ENCODE measurements at regions not wholly inside any gene's neighbourhood (a gene's known extent, or its start where the extent isn't known, plus 50 kb on each side); places are given as distances from the start of the nearest gene placed in this dataset.
"Not testable (repeated sequence)": the region's sequence is repeated elsewhere in the genome, so short reads cannot be mapped to it uniquely, and the experiment has no call there.

DNA sequence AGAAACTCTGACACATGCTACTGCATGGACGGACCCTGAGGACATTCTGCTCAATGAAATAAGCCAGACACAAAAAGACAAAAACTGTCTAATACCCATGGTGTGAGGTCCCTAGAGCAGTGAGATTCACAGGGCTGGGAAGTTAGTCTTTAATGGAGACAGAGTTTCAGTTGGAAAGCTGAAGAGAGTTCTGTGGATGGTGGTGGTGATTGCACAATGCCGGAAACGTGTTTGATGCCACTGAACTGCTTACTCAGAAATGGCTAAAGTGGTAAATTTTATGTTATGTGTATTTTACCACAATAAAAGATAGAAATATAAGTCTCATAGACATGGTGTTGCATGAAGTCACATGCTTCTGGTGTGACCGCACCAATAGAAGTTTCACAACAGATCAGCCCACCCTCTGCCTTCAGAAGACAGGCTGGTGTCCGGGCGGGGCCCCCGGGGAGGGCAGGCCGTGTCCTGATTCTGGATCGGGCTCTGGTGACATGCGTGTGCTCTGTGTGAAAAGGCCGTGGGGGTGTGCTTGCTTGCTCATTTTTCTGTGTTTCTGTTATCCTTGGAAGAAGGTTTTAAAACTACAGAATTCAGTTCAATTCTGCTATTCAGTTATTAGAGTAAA, 108.5 kb upstream of the ZNF469 start:
- DNase-seq = not testable (repeated sequence)

GRCh38 chr16:88274847-88275246, 107.9 kb upstream of the ZNF469 start:
- no peak for DNase-seq

- not testable (repeated sequence) for DNase-seq
These were observed 107.2 kb upstream of the ZNF469 start for GRCh38 chr16:88275336-88276122.

DNA sequence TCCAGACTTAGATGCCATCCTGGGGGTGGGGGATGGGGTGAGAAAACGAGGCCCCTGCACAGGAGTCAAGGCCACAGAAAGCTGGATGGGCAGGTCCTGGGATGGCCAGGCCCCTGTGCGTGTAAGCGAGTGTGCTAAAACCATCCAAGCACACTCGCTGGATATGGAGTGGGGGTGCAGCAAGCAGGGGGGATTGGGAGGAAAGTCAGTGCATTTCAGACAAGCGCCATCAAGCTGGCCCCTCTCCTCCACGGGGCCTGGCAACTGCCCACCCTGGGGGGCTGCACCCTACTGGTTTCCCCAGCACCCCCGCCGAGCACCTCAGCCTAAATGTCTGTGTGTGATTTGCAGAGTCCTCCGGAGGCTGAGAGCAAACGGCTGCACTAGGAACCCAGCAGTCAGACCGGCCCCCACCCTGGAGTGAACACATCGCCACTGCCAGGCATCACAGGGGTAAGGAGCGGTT, 106.6 kb upstream of the ZNF469 start:
- DNase-seq = not testable (repeated sequence)

DNA sequence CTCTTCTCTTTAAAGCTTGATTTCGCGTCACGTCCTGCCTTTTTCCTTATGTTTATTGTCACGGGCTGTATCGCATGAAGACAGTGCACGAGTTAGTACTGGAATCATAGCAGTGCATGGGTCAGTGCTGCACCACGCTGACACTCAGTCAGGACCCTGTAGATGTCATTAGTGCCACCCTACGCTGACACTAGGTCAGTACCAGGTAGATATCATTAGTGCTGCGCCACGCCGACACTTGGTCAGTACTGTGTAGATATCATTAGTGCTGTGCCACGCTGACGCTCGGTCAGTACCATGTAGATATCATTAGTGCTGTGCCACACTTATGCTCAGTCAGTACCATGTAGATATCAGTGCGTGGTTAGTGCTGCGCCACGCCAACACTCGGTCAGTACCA, 106.2 kb upstream of the ZNF469 start:
- DNase-seq = no peak

DNA sequence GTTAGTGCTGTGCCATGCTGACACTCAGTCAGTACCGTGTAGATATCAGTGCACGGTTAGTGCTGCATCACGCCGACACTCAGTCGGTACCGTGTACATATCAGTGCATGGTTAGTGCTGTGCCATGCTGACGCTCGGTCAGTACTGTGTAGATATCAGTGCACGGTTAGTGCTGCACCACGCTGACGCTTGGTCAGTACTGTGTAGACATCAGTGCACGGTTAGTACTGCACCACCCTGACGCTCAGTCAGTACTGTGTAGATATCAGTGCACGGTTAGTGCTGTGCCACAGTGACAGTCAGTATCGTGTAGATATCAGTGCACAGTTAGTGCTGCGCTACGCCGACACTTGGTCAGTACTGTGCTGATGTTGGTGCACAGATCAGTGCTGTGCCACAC, 102.8 kb upstream of the ZNF469 start:
- no peak for DNase-seq

GRCh38 chr16:88281858-88282563, 100.7 kb upstream of the ZNF469 start:
- no peak for DNase-seq

- DNase-seq = no peak
These were observed 100.0 kb upstream of the ZNF469 start for GRCh38 chr16:88282564-88283395.

GRCh38 chr16:88283596-88283995, 99.2 kb upstream of the ZNF469 start:
- DNase-seq = no peak

DNA sequence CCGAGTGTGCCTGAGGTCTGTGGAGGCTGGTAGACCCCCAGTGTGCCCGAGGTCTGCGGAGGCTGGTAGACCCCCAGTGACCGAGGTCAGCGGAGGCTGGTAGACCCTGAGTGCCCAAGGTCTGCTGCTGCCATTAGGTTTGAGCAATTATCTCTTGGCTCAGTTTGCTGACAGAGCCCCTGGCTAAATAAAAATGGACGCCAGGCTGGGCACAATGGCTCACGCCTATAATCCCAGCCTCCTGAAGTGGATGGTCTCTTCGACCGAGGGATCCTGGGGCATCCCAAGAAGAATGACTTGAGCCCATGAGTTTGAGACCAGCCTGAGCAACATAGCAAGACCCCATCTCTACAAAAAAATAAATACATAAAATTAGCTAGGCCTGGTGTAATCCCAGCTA, 98.7 kb upstream of the ZNF469 start:
- DNase-seq = no peak

DNA sequence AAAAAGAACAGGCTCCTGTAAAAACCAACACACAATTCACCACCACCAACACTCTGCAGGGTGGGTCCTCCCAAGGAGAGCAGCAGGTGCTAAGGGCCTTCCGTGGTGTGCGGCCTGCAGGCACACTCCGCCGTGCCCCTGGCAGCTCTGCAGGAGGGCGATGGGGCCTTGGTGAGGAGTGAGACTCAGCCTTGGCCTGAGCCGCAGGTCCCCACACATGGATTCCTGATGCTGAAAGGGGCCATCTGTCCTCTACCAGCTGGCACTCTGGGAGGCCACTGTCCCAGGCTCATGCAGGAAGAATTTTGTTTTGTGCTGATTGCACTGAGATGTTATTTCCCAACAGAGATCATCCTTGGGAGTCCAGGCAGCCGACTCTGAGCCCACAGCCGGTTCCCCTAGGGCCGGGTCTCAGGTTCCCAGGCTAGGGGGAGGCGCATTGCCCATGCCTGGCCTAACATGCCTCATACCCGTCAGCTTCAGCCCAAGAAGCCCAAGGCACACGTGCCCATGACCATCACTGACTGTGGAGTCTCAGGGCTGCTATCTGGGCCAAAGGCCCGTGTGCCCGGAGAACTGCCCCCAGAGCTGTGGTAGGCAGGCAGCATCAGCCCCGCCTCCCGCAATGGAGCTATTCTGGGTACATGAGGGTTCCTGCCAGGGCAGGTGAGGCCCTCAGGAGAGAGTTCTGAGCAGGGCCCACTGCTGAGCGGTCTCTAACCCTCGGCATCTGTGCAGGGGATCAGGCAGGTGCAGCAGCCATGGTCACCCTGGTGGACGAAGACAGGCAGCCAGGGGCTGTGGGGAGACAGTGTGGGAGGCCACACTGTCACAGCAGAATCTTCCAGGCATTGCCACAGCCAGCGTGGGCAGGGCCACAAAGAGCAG, 97.9 kb upstream of the ZNF469 start:
- DNase-seq = no peak

GRCh38 chr16:88285514-88285822, 97.3 kb upstream of the ZNF469 start:
- no peak for DNase-seq

DNA sequence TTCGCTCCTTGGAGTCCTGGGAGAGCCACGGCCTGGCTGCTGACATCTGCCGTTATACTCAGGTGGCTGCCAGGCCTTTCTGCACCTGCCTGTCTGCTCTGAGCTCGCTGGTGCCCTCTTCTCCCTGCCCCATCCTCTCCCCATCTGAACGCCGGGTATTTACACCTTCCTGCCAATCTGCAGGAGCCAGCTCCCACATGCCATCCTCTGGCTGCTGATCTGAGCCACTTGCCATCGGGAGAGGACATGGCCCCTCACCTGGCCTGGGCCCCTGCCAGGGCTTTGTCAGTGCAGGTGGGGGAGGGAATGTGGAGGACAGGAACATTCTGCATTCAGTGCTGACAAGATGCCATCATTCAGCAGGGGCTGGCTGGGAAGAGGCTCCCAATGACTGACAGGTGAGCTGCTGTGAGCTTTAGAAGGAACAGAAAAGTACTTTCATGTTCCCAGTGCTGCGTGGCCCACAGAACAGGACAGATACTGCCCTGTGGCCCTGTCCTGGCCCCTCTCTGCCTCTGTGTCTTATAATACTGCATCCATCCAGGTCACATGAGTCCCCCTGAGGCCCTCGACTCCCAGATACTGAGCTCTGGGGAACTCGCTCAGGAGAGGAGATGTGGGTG, 96.3 kb upstream of the ZNF469 start:
- DNase-seq = no peak

- DNase-seq = peak; percentile 20
These were observed 95.5 kb upstream of the ZNF469 start for GRCh38 chr16:88287219-88287618.

- no peak for DNase-seq
These were observed 94.5 kb upstream of the ZNF469 start for GRCh38 chr16:88288303-88288702.

GRCh38 chr16:88289001-88289400, 93.8 kb upstream of the ZNF469 start:
- DNase-seq = no peak

- DNase-seq = no peak
These were observed 93.2 kb upstream of the ZNF469 start for GRCh38 chr16:88289561-88289960.

DNA sequence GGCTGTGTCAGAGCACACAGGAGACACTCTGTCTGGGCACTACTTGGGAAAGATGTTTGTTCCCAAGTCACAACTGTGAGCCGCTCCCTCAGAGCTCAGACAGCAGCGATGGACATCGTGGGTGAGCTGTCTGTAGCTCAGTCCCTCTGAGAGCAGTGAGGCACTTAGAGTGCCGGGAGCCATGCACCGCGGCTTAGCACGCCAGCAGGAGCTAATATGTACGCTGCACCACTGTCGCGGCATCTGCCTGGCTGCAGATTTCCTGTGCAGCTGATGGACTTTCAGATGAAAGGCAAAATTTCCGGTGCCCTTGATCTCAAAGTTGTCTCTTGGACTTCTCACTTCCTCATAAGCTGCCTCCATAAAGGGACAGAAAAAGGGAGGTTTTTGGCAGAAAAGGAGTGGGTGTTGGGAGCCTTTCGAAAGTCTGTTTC, 92.8 kb upstream of the ZNF469 start:
- no peak for DNase-seq

DNA sequence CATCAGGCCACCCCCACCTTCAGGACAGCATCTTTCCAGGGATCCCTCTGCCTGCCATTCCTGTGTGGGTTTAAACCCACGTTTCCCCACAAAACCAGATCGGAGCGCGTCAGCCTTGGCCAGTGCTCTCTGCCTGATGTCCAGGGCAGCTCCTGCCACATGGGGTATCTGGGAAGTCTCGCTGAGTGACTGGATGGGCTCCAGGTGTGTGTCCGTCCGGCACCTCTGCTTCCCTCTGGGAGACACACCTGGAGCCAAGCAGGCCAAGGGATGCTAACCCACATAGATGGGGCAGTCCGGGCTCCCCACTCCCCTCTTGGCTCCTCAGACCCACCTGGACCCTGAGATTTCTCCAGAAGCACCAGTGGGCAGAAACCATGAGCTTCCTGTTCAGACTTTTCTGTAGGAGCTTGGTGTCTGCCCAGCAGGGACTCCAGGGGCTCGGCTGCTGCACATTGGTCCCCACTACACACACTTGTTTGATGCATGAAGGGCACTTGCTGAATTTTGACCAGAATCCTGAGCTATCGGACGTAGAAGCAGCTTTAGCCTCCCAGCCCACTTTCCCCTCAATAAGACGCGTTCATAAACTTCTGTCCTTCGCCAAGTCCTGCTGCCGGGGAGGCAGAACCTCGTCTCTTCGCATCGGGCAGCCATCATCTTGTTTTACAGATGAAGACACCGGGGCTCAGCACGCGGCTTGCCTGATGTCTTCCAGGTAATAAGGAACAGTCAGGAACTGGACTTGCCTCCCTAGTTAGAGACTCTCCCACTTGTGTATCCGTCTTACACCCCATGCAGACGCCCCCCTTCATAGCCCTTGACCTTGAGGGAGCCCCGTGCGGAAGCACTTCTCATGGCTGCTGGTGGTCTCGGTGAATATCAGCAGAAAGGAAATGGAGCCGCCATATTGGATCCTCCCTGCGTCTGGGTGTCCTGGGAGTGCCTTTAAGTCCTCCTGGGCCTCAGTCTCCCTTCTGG, 91.6 kb upstream of the ZNF469 start:
- DNase-seq = no peak

All from NCI-H226 (cell line).